ENCODE measurements at regions not wholly inside any gene's neighbourhood (a gene's known extent, or its start where the extent isn't known, plus 50 kb on each side); places are given as distances from the start of the nearest gene placed in this dataset.

DNA sequence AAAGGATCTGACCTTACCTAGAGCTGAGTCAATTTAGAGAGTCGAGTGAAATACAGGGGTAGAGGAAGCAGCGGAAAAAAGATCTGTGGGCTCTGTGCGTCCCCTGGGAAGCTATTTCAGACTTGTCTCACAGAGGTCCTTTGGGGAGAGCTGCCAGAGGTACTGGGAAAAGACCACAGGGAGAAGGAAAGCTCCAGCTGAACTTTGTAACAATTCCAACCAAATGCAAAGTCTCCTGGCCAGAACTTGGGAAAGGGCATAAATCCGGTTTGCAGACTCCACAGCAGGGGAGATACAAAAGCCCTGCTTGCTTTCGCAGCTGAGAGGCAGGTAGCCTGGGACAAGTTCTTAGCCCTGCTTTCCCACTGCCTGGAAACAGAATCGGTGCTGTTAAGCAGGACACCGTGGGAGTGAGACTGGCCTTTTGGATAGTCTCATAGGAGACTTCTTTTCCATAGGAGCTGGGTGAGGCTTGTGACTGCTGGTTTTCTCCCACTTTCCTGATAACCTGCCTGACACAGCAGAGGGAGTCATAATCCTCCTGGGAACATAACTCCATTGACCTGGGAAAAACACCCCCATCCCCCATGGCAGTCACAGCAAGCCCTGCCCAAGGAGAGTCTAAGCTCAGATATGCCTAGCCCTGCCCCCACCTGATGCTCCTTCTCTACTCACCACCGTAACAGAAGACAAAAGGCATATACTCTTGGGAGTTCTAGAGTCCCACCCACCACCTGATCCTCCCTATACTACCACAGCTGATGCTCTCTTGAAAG, 926.2 kb downstream of the KCNMA1 start:
- Histone ChIP-seq H3K79me1 (ENCODE audit: low read depth in 1 of 2, low read length in 2 of 2) (no peaks in the 10 kb centered on the region), H3K4me2 (ENCODE audit: low read depth, low read length) (no peak overlapping the region), H3K18ac (ENCODE audit: low read depth, low read length) (no peak overlapping the region), H3K4ac (ENCODE audit: low read depth, low read length) (no peak overlapping the region), H4K20me1 (ENCODE audit: insufficient read depth, low read length) (no peaks in the 10 kb centered on the region), H4K8ac (ENCODE audit: low read depth in 2 of 2, low read length in 2 of 2) (no peak overlapping the region), H3K14ac (replicated peaks; ENCODE audit: low read depth, low read length) (no peak overlapping the region), H2AK9ac (replicated peaks; ENCODE audit: low read depth, low read length, poor library complexity) (no peak overlapping the region), H3K9ac (ENCODE audit: low read depth, low read length) (no peak overlapping the region), H3K36me3 (ENCODE audit: control insufficient read depth, insufficient read depth, low read length) (no peaks in the 10 kb centered on the region), H4K91ac (ENCODE audit: insufficient read depth, low read depth, low read length) (no peak overlapping the region), H2BK20ac (ENCODE audit: low read depth, low read length) (no peak overlapping the region), H2BK5ac (ENCODE audit: low read depth, low read length, poor library complexity, severe bottlenecking) (no peak overlapping the region), H2BK120ac (ENCODE audit: low read depth, low read length) (no peak overlapping the region), H3K9me1 (ENCODE audit: insufficient read depth, low read length) (no peaks in the 10 kb centered on the region), H2AFZ (replicated peaks; ENCODE audit: low read length, poor library complexity) (no peak overlapping the region), H3K27me3 (ENCODE audit: control insufficient read depth, insufficient read depth, low read length) (peaks cover 3% of the 10 kb centered on the region), H3K56ac (ENCODE audit: extremely low read depth, insufficient read depth, low read length) (no peak overlapping the region), H4K5ac (ENCODE audit: low read depth, low read length) (no peak overlapping the region), H2AK5ac (ENCODE audit: low read depth, low read length) (no peak overlapping the region), H2BK15ac (ENCODE audit: low read depth, low read length) (no peak overlapping the region), H3K4me3 (ENCODE audit: insufficient read depth, low read depth, low read length) (no peak overlapping the region), H3K27ac (ENCODE audit: insufficient read depth, low read length) (no peak overlapping the region), H3K23ac (ENCODE audit: low read depth, low read length) (no peak overlapping the region), H3K9me3 (ENCODE audit: control insufficient read depth, insufficient read depth, low read length) (no peaks in the 10 kb centered on the region), H3K4me1 (ENCODE audit: control insufficient read depth, insufficient read depth, low read length) (no peaks in the 10 kb centered on the region)
- DNase-seq, result no peak
- dilution Hi-C loops (cut with HindIII; ENCODE audit: low sequenced_read_pairs, unreplicated experiment) (no loop called here), intact Hi-C loops (cut with micrococcal nuclease) (no loop called here), in situ Hi-C loops (cut with MboI; ENCODE audit: low sequenced_read_pairs) (no loop called here)
- ChIA-PET POLR2A (ENCODE audit: unreplicated experiment) (no interaction called here), CTCF (no interaction called here)
- TF ChIP-seq, protein P1, sequence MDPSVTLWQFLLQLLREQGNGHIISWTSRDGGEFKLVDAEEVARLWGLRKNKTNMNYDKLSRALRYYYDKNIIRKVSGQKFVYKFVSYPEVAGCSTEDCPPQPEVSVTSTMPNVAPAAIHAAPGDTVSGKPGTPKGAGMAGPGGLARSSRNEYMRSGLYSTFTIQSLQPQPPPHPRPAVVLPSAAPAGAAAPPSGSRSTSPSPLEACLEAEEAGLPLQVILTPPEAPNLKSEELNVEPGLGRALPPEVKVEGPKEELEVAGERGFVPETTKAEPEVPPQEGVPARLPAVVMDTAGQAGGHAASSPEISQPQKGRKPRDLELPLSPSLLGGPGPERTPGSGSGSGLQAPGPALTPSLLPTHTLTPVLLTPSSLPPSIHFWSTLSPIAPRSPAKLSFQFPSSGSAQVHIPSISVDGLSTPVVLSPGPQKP (IDR thresholded peaks at IDR 0.05; ENCODE audit: borderline replicate concordance, low read depth, low read length), result no peak
- TF ChIP-seq, protein P2, sequence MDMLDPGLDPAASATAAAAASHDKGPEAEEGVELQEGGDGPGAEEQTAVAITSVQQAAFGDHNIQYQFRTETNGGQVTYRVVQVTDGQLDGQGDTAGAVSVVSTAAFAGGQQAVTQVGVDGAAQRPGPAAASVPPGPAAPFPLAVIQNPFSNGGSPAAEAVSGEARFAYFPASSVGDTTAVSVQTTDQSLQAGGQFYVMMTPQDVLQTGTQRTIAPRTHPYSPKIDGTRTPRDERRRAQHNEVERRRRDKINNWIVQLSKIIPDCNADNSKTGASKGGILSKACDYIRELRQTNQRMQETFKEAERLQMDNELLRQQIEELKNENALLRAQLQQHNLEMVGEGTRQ (IDR thresholded peaks at IDR 0.05; ENCODE audit: low read depth, low read length), result no peak
- TF ChIP-seq RFX5 (IDR thresholded peaks at IDR 0.05; ENCODE audit: low read depth, low read length) (no peak), SMC3 (IDR thresholded peaks at IDR 0.05; ENCODE audit: low read depth, low read length) (no peak), CHD1 (IDR thresholded peaks at IDR 0.05; ENCODE audit: low read depth, low read length) (no peak), MAFK (IDR thresholded peaks at IDR 0.05; ENCODE audit: low read depth, low read length) (no peak), RCOR1 (IDR thresholded peaks at IDR 0.05; ENCODE audit: insufficient replicate concordance, low read length) (no peak), BHLHE40 (IDR thresholded peaks at IDR 0.05; ENCODE audit: low read depth, low read length) (no peak), MAZ (IDR thresholded peaks at IDR 0.05; ENCODE audit: borderline replicate concordance, low read depth, low read length) (no peak), RAD21 (IDR thresholded peaks at IDR 0.05; ENCODE audit: low read length) (no peak), MXI1 (IDR thresholded peaks at IDR 0.05; ENCODE audit: borderline replicate concordance, low read depth, low read length) (no peak), POLR2A (IDR thresholded peaks at IDR 0.05; ENCODE audit: low read depth, low read length) (no peak), FOS (IDR thresholded peaks at IDR 0.05; ENCODE audit: low read depth, low read length) (no peak), NFE2L2 (IDR thresholded peaks at IDR 0.05; ENCODE audit: low read depth, low read length) (no peak), CEBPB (IDR thresholded peaks at IDR 0.05; ENCODE audit: low read depth, low read length) (no peak)
- TF ChIP-seq, protein P3, sequence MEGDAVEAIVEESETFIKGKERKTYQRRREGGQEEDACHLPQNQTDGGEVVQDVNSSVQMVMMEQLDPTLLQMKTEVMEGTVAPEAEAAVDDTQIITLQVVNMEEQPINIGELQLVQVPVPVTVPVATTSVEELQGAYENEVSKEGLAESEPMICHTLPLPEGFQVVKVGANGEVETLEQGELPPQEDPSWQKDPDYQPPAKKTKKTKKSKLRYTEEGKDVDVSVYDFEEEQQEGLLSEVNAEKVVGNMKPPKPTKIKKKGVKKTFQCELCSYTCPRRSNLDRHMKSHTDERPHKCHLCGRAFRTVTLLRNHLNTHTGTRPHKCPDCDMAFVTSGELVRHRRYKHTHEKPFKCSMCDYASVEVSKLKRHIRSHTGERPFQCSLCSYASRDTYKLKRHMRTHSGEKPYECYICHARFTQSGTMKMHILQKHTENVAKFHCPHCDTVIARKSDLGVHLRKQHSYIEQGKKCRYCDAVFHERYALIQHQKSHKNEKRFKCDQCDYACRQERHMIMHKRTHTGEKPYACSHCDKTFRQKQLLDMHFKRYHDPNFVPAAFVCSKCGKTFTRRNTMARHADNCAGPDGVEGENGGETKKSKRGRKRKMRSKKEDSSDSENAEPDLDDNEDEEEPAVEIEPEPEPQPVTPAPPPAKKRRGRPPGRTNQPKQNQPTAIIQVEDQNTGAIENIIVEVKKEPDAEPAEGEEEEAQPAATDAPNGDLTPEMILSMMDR (conservative IDR thresholded peaks at IDR 0.05; ENCODE audit: low read depth, low read length), result no peak
- no peak for ATAC-seq (ENCODE audit: low read depth)
- 82% methylated on average over 3 of the region's 8 CpGs; no CpG with 5 or more reads in 1 of the 2 experiments for WGBS, 2 experiments (ENCODE audit: extremely low coverage in 2 of 2, insufficient read length in 1 of 2)
- BruUV-seq (replicated peaks), result no TSS peak
